AG09309 (cell line): ENCODE measurements at regions not wholly inside any gene's neighbourhood (a gene's known extent, or its start where the extent isn't known, plus 50 kb on each side); places are given as distances from the start of the nearest gene placed in this dataset.
"Not testable (repeated sequence)": the region's sequence is repeated elsewhere in the genome, so short reads cannot be mapped to it uniquely, and the experiment has no call there.

Experiments used
- DNase-seq: peaks from one replicate; pipeline ENCODE4 v3.0.0-alpha.2; 2010; ENCODE audit warnings: low read depth
- H3K4me3 ChIP-seq: 2 replicates; pipeline ENCODE4 v1.5.1; 2011; ENCODE audit warnings: mild to moderate bottlenecking, low read depth, low read length, moderate library complexity; ENCODE audit not compliant: control insufficient read depth
- TF ChIP-seq, protein P1 (sequence below): IDR thresholded peaks from 2 replicates; pipeline ENCODE4 v1.5.1; 2011; ENCODE audit warnings: mild to moderate bottlenecking, low read depth, low read length, inconsistent platforms; ENCODE audit not compliant: insufficient read depth, control insufficient read depth; ENCODE audit errors: missing control alignments

DNA sequence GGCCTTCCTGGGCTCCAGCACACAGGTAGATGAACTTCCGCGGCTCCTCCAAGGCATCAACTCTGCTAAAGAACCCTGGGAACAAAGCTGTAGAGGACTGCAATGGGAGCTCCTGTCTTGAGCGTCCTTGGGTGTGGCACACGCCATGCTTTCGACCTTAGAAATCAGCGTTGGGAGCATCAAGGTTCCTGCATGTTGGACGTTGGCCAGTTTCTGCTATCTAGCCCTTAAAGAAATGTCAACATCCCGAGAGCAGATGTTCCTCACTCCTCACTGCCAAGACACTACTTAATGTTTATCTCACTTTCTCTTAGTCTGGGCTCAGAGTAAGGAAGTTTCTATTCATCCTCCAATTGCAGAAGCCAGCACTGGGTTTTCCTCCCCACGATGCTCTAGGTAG lies 70.6 kb upstream of the MEDAG start:
- TF ChIP-seq, protein P1, sequence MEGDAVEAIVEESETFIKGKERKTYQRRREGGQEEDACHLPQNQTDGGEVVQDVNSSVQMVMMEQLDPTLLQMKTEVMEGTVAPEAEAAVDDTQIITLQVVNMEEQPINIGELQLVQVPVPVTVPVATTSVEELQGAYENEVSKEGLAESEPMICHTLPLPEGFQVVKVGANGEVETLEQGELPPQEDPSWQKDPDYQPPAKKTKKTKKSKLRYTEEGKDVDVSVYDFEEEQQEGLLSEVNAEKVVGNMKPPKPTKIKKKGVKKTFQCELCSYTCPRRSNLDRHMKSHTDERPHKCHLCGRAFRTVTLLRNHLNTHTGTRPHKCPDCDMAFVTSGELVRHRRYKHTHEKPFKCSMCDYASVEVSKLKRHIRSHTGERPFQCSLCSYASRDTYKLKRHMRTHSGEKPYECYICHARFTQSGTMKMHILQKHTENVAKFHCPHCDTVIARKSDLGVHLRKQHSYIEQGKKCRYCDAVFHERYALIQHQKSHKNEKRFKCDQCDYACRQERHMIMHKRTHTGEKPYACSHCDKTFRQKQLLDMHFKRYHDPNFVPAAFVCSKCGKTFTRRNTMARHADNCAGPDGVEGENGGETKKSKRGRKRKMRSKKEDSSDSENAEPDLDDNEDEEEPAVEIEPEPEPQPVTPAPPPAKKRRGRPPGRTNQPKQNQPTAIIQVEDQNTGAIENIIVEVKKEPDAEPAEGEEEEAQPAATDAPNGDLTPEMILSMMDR: no peak
- H3K4me3 ChIP-seq: no peak overlapping the region
- DNase-seq: no peak

DNA sequence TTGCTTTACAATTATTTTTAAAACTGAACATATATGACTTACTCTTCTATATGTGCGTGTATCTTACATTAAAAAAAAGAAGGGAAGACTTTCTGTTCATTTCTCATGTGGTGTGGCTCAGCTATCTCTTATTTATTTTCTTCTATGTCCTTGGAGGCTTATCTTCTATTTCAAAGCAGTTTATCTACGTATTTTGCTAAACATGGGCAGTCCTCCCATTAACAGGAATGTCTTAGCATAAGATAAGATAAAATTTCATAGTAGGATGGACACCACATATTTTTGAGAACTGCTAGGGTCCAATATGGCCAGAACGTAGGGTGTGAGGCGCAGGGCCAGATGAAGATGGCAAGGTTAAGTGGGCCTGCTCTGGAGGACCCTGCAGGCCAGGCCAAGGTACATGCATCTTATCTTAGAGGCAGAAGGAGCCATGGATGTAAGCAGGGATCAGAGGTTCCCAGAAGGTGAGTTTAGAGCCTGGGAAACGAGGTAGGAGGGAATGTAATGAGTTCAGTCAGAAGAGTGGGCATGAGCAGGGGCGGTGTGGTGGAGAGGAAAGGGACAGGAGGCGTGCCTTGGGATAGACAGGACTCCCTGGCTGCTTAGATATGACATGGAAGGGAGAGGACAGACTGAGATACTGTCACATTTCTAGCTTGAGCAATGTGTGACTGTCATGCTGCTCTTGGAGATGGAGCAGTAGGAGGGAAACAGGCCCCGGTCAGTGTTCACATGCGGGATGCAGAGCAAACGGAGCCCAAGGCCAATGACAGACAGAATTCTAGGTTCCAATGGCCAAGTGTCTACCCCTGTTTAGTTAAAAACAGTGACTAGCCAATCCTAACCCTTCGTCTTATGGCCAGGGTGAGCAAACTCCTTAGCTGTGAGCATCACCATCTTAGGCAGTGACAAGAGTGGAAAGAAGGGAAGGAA lies 68.6 kb upstream of the MEDAG start:
- no peak overlapping the region for H3K4me3 ChIP-seq
- DNase-seq: no peak
- TF ChIP-seq, protein P1: no peak

- H3K4me3 ChIP-seq, DNase-seq: not testable (repeated sequence)
Measured at GRCh38 chr13:30839636-30840035, 66.4 kb upstream of the MEDAG start.

DNA sequence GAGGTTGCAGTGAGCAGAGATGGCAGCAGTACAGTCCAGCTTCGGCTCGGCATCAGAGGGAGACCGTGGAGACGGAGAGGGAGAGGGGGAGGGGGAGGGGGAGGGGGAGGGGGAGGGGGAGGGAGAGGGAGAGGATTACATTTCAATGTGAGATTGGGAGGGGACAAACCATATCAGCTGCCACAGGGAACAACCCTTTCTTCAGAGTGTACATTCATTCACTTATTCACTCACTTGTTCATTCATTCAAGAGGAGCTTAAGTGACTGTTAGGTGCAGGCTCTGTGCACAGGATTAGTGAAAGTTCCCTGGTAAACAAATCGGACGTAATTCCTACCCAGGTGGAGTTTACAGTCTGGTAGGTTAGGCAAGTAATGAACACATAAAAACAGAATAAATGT lies 65.6 kb upstream of the MEDAG start:
- TF ChIP-seq, protein P1: no peak
- DNase-seq: no peak

GRCh38 chr13:30841154-30841553 lies 64.9 kb upstream of the MEDAG start:
- no peak overlapping the region for H3K4me3 ChIP-seq
- TF ChIP-seq, protein P1: no peak
- DNase-seq: no peak

More for the DNA sequence above, 65.6 kb upstream of the MEDAG start:
- H3K4me3 ChIP-seq: no peak overlapping the region

DNA sequence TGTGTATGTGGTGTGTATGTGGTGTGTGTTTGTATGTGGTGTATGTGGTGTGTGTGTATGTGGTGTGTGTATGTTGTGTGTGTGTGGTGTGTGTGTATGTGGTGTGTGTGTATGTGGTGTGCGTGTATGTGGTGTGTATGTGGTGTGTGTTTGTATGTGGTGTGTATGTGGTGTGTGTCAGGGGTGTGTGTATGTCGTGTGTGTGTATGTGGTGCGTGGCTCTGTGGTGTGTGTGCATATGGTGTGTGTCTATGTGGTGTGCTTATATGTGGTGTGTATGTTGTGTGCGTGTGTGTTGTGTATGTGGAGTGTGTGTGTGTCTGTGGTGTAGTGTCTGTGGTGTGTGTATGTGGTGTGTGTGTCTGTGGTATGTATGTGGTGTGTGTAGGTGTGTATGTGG lies 62.5 kb upstream of the MEDAG start:
- no peak overlapping the region for H3K4me3 ChIP-seq
- TF ChIP-seq, protein P1: no peak
- no peak for DNase-seq

GRCh38 chr13:30844548-30845296 lies 61.3 kb upstream of the MEDAG start:
- no peak for DNase-seq

More at GRCh38 chr13:30844548-30845296, 61.3 kb upstream of the MEDAG start:
- H3K4me3 ChIP-seq: no peak overlapping the region
- TF ChIP-seq, protein P1: no peak
